H1 (cell line): ENCODE measurements at regions not wholly inside any gene's neighbourhood (a gene's known extent, or its start where the extent isn't known, plus 50 kb on each side); places are given as distances from the start of the nearest gene placed in this dataset.

Experiments used
- CTCF ChIA-PET: fragments of 300-600 bp; sonication (Branson Sonifier 250); formaldehyde crosslinking; loops from one replicate; lab custom pipeline; 2021; ENCODE audit not compliant: partially characterized antibody; lab: Charles Lee
- POLR2A ChIA-PET: fragments of 300-600 bp; sonication (Branson Sonifier 250); formaldehyde crosslinking; loops from one replicate; lab custom pipeline; 2021; ENCODE audit warnings: inconsistent platforms; ENCODE audit not compliant: partially characterized antibody; lab: Charles Lee
- DNase-seq, 2 experiments: peaks; one replicate each; pipeline versions ENCODE4 v3.0.0 to v3.0.0-alpha.2; 2010 to 2022; ENCODE audit warnings: low spot score in 2 of 2, low read depth in 1 of 2, mixed read lengths in 1 of 2
- FAIRE-seq: peaks from 2 replicates; lab custom pipeline; 2011; peaks lifted over from hg19 to GRCh38; lab: Jason Lieb, UNC
- H2AFZ ChIP-seq: 2 replicates; pipeline ENCODE4 v1.8.1; 2012; ENCODE audit warnings: low read length, inconsistent platforms
- H2AK5ac ChIP-seq: 2 replicates; pipeline ENCODE4 v1.6.1; 2013; ENCODE audit warnings: low read depth, low read length
- H2BK120ac ChIP-seq: replicated peaks from 2 replicates; pipeline ENCODE3; 2013; ENCODE audit warnings: low read depth, low read length, inconsistent platforms
- H2BK12ac ChIP-seq: 2 replicates; pipeline ENCODE4 v1.6.1; 2013; ENCODE audit warnings: low read depth, low read length
- H2BK15ac ChIP-seq: 2 replicates; pipeline ENCODE4 v1.6.1; 2013; ENCODE audit warnings: low read length
- H2BK20ac ChIP-seq: 2 replicates; pipeline ENCODE4 v1.6.1; 2013; ENCODE audit warnings: low read length
- H2BK5ac ChIP-seq: 2 replicates; pipeline ENCODE4 v1.6.1; 2013; ENCODE audit warnings: low read depth, low read length
- H3K14ac ChIP-seq: 2 replicates; pipeline ENCODE4 v1.6.1; 2013; ENCODE audit warnings: inconsistent platforms; ENCODE audit not compliant: insufficient read length
- H3K18ac ChIP-seq: 2 replicates; pipeline ENCODE4 v1.6.1; 2013; ENCODE audit warnings: low read length; ENCODE audit errors: extremely low read depth
- H3K23ac ChIP-seq: 2 replicates; pipeline ENCODE4 v1.6.1; 2013; ENCODE audit warnings: inconsistent platforms; ENCODE audit not compliant: insufficient read length
- H3K23me2 ChIP-seq: 2 replicates; pipeline ENCODE4 v1.6.1; 2013; ENCODE audit warnings: low read depth, low read length
- H3K27ac ChIP-seq: 2 replicates; pipeline ENCODE4 v1.6.1; 2011; ENCODE audit warnings: low read depth, low read length, inconsistent platforms
- H3K27me3 ChIP-seq, 4 experiments: replicated peaks in 1 of 4; 1 replicate in 1 of 4; 2 replicates in 3 of 4; pipeline versions ENCODE4 v1.6.1 to v1.8.1; 2011 to 2013; ENCODE audit warnings: low read length in 3 of 4, mild to moderate bottlenecking in 3 of 4, inconsistent platforms in 2 of 4, mixed read lengths in 2 of 4, moderate library complexity in 1 of 4; ENCODE audit not compliant: control insufficient read depth in 3 of 4, insufficient read depth in 3 of 4; ENCODE audit errors: extremely low read depth in 1 of 4
- H3K36me3 ChIP-seq, 4 experiments: 2 replicates each; pipeline versions ENCODE4 v1.6.1 to v1.8.1; 2011 to 2013; ENCODE audit warnings: mild to moderate bottlenecking in 4 of 4, low read length in 3 of 4, moderate library complexity in 2 of 4, control low read depth in 1 of 4, inconsistent platforms in 1 of 4; ENCODE audit not compliant: insufficient read depth in 4 of 4, control insufficient read depth in 2 of 4
- H3K4ac ChIP-seq: replicated peaks from 2 replicates; pipeline ENCODE3; 2013; ENCODE audit warnings: low read length, low read depth, mixed read lengths, inconsistent platforms; ENCODE audit not compliant: insufficient read length
- H3K4me1 ChIP-seq, 4 experiments: replicated peaks in 1 of 4; 1 replicate in 1 of 4; 2 replicates in 3 of 4; pipeline versions ENCODE4 v1.6.1 to v1.8.1; 2011 to 2013; ENCODE audit warnings: low read length in 3 of 4, inconsistent platforms in 2 of 4, mixed read lengths in 1 of 4; ENCODE audit not compliant: insufficient read depth in 4 of 4, control insufficient read depth in 3 of 4
- H3K4me2 ChIP-seq, 2 experiments: 2 replicates each; pipeline versions ENCODE4 v1.6.1 to v1.8.1; 2011 to 2013; ENCODE audit warnings: low read depth in 2 of 2, low read length in 2 of 2, control low read depth in 1 of 2, inconsistent platforms in 1 of 2, mild to moderate bottlenecking in 1 of 2; ENCODE audit not compliant: insufficient read depth in 1 of 2
- H3K4me3 ChIP-seq, 4 experiments: fragments of 200-600, 300-600 bp in 1 of 4; sonication (generic), shearing (Covaris generic), sonication (Bioruptor Twin) in 1 of 4; 2 replicates each; pipeline versions ENCODE4 v1.5.1 to v1.8.1; 2011 to 2016; ENCODE audit warnings: low read length in 4 of 4, low read depth in 3 of 4, control low read depth in 2 of 4, inconsistent platforms in 2 of 4, mild to moderate bottlenecking in 2 of 4, mixed read lengths in 1 of 4, moderate library complexity in 1 of 4; ENCODE audit not compliant: insufficient read depth in 2 of 4; ENCODE audit errors: extremely low read depth in 1 of 4
- H3K56ac ChIP-seq: replicated peaks from 2 replicates; pipeline ENCODE3; 2013; ENCODE audit warnings: low read depth, mild to moderate bottlenecking, mixed read lengths, low read length, inconsistent platforms; ENCODE audit not compliant: insufficient read length
- H3K79me1 ChIP-seq: 2 replicates; pipeline ENCODE4 v1.6.1; 2013; ENCODE audit warnings: low read depth, low read length, control low read depth
- H3K79me2 ChIP-seq, 2 experiments: 2 replicates each; pipeline versions ENCODE4 v1.6.1 to v1.8.1; 2012 to 2013; ENCODE audit warnings: low read length in 2 of 2, mild to moderate bottlenecking in 2 of 2, inconsistent platforms in 1 of 2; ENCODE audit not compliant: insufficient read depth in 2 of 2, control insufficient read depth in 1 of 2
- H3K9ac ChIP-seq, 4 experiments: replicated peaks in 1 of 4; 1 replicate in 1 of 4; 2 replicates in 3 of 4; pipeline versions ENCODE4 v1.6.1 to v1.8.1; 2011 to 2013; ENCODE audit warnings: low read depth in 3 of 4, low read length in 3 of 4, control low read depth in 2 of 4, mild to moderate bottlenecking in 2 of 4, moderate library complexity in 2 of 4, inconsistent platforms in 1 of 4; ENCODE audit errors: extremely low read depth in 1 of 4
- H3K9me3 ChIP-seq, 2 experiments: 2 replicates each; pipeline versions ENCODE4 v1.6.1 to v1.8.1; 2012 to 2013; ENCODE audit warnings: mild to moderate bottlenecking in 2 of 2, moderate library complexity in 2 of 2, control low read depth in 1 of 2, inconsistent platforms in 1 of 2, low read depth in 1 of 2, low read length in 1 of 2, mixed read lengths in 1 of 2; ENCODE audit not compliant: insufficient read depth in 2 of 2
- H4K20me1 ChIP-seq, 2 experiments: replicated peaks in 1 of 2; 2 replicates each; pipeline versions ENCODE3 to v1.8.1; 2011 to 2013; ENCODE audit warnings: inconsistent platforms in 2 of 2, low read length in 2 of 2, mild to moderate bottlenecking in 1 of 2; ENCODE audit not compliant: insufficient read depth in 2 of 2, control insufficient read depth in 1 of 2
- H4K5ac ChIP-seq: 2 replicates; pipeline ENCODE4 v1.6.1; 2013; ENCODE audit warnings: low read length, low read depth, mixed read lengths, inconsistent platforms; ENCODE audit not compliant: insufficient read length
- H4K8ac ChIP-seq: 2 replicates; pipeline ENCODE4 v1.8.0; 2013; ENCODE audit warnings: mild to moderate bottlenecking, moderate library complexity, low read length, inconsistent platforms; ENCODE audit not compliant: insufficient read depth; ENCODE audit errors: extremely low read depth
- H4K91ac ChIP-seq: replicated peaks from 2 replicates; pipeline ENCODE3; 2013; ENCODE audit warnings: low read length, mixed read lengths, inconsistent platforms; ENCODE audit not compliant: insufficient read length
- BRCA1 ChIP-seq: IDR thresholded peaks from 2 replicates; pipeline ENCODE4 v1.6.1; 2012; ENCODE audit warnings: low read depth, low read length, improper control_type of control experiment
- CHD2 ChIP-seq: IDR thresholded peaks from 2 replicates; pipeline ENCODE4 v1.6.1; 2012; ENCODE audit warnings: low read length, improper control_type of control experiment
- HDAC2 ChIP-seq, 2 experiments: fragments of 300-600 bp in 1 of 2; sonication (generic) in 1 of 2; IDR thresholded peaks; 2 replicates each; pipeline ENCODE4 v1.6.1; 2011 to 2012; ENCODE audit warnings: low read depth in 2 of 2, low read length in 2 of 2, mild to moderate bottlenecking in 2 of 2, moderate library complexity in 2 of 2, borderline replicate concordance in 1 of 2, inconsistent platforms in 1 of 2
- JUND ChIP-seq: IDR thresholded peaks from 2 replicates; pipeline ENCODE4 v1.6.1; 2011; ENCODE audit warnings: mild to moderate bottlenecking, improper control_type of control experiment, low read length
- KDM4A ChIP-seq: IDR thresholded peaks from one replicate; pipeline ENCODE4 v1.7.1; 2012; ENCODE audit warnings: low read depth, mild to moderate bottlenecking, moderate library complexity, low read length, inconsistent platforms; ENCODE audit not compliant: severe bottlenecking
- NRF1 ChIP-seq: IDR thresholded peaks from 2 replicates; pipeline ENCODE4 v1.6.1; 2011; ENCODE audit warnings: mild to moderate bottlenecking, low read depth, low read length, improper control_type of control experiment
- PHF8 ChIP-seq: fragments of 200-600 bp; sonication (generic); conservative IDR thresholded peaks from 2 replicates; pipeline ENCODE4 v1.7.1; 2012; ENCODE audit warnings: low read depth, mild to moderate bottlenecking, inconsistent platforms, low read length, moderate library complexity
- SAP30 ChIP-seq: fragments of 300-600 bp; sonication (generic); IDR thresholded peaks from 2 replicates; pipeline ENCODE4 v1.7.1; 2012; ENCODE audit warnings: low read length, moderate library complexity, mild to moderate bottlenecking, inconsistent platforms; ENCODE audit not compliant: insufficient read depth, insufficient replicate concordance
- SIN3A ChIP-seq, 2 experiments: IDR thresholded peaks in 1 of 2; conservative IDR thresholded peaks in 1 of 2; 2 replicates each; pipeline ENCODE4 v1.6.1; 2011 to 2012; ENCODE audit warnings: low read length in 2 of 2, improper control_type of control experiment in 1 of 2, low read depth in 1 of 2, mild to moderate bottlenecking in 1 of 2
- TEAD4 ChIP-seq: IDR thresholded peaks from 2 replicates; pipeline ENCODE4 v1.6.1; 2012; ENCODE audit warnings: low read depth, low read length, inconsistent platforms, mixed read lengths
- WGBS, 2 experiments: shearing (Covaris generic) in 1 of 2; methylation state at CpG; one replicate each; pipeline versions ENCODE4 v1.1.6 to v1.1.7; 2013 to 2015; ENCODE audit warnings: low lambda C conversion rate in 2 of 2, mixed read lengths in 2 of 2, inconsistent platforms in 1 of 2, low coverage in 1 of 2, missing lambda C conversion rate in 1 of 2; ENCODE audit not compliant: insufficient replicate concordance in 2 of 2, insufficient coverage in 1 of 2, insufficient read length in 1 of 2; ENCODE audit errors: extremely low coverage in 1 of 2, missing lambda C conversion rate in 1 of 2; 5-methylcytosine and 5-hydroxymethylcytosine counted together
- TF ChIP-seq, protein P1 (sequence below): IDR thresholded peaks from 2 replicates; pipeline ENCODE4 v1.6.1; 2011; ENCODE audit warnings: low read length, improper control_type of control experiment

DNA sequence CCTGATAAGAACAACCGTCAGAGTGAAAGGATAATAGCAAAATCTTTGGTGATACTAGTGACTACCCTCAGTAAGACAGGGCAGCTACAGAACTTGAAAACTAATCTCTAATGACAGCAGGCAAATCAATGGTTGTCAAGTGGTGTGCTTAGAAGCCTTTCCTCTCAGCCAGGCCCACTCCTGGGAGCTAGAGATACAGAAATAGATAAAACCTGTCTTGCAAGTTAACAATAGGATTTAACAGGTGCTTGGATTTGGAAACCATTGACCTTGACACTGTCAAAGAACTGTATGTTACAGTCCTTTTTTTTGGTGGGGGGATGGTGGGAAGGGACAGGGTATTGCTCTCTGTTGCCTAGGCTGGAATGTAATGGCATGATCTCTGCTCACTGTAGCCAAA lies 118.6 kb downstream of the BASP1 start:
- H3K9me3 ChIP-seq = peaks cover 4 to 7% of the 10 kb centered on the region in 2 experiments; a peak in 1 of 4 replicates
- 78% methylated on average over 1 of the region's 1 CpG; no CpG with 5 or more reads in 1 of the 2 experiments for WGBS, 2 experiments
- no peak overlapping the region for H3K18ac ChIP-seq
- DNase-seq (no peak), FAIRE-seq (no peak)
- H3K4ac ChIP-seq = no peak overlapping the region
- no peak overlapping the region for H2BK120ac ChIP-seq
- no peaks in the 10 kb centered on the region for H3K79me1 ChIP-seq
- H2AFZ ChIP-seq = no peak overlapping the region
- H3K27ac ChIP-seq = no peak overlapping the region
- CTCF ChIA-PET = no interaction called here
- TF ChIP-seq CHD2 (no peak), NRF1 (no peak), SAP30 (no peak), JUND (no peak), SIN3A (conservative IDR thresholded peaks at IDR 0.05 in 1 of 2, IDR thresholded peaks at IDR 0.05 in 1 of 2; ENCODE audit: low read depth in 1 of 2, low read length in 2 of 2) (no peak), BRCA1 (no peak), KDM4A (no peak), HDAC2 (IDR thresholded peaks at IDR 0.05; ENCODE audit: borderline replicate concordance in 1 of 2, low read depth in 2 of 2, low read length in 2 of 2) (no peak), TEAD4 (no peak), PHF8 (no peak)
- TF ChIP-seq, protein P1, sequence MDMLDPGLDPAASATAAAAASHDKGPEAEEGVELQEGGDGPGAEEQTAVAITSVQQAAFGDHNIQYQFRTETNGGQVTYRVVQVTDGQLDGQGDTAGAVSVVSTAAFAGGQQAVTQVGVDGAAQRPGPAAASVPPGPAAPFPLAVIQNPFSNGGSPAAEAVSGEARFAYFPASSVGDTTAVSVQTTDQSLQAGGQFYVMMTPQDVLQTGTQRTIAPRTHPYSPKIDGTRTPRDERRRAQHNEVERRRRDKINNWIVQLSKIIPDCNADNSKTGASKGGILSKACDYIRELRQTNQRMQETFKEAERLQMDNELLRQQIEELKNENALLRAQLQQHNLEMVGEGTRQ = no peak
- no peak overlapping the region for H2BK12ac ChIP-seq
- no peak overlapping the region for H2BK20ac ChIP-seq
- no peak overlapping the region for H3K23ac ChIP-seq
- no peaks in the 10 kb centered on the region for H3K79me2 ChIP-seq
- no peak overlapping the region for H3K56ac ChIP-seq
- no peak overlapping the region for H3K9ac ChIP-seq
- H2BK5ac ChIP-seq = no peak overlapping the region
- no peak overlapping the region for H3K4me3 ChIP-seq
- no peak overlapping the region for H3K4me2 ChIP-seq
- H4K91ac ChIP-seq = no peak overlapping the region
- no peak overlapping the region for H2AK5ac ChIP-seq
- no peaks in the 10 kb centered on the region for H3K36me3 ChIP-seq
- H4K20me1 ChIP-seq = no peaks in the 10 kb centered on the region
- no peaks in the 10 kb centered on the region for H3K4me1 ChIP-seq
- POLR2A ChIA-PET = no interaction called here
- no peak overlapping the region for H4K5ac ChIP-seq
- H4K8ac ChIP-seq = no peak overlapping the region
- H3K27me3 ChIP-seq = no peaks in the 10 kb centered on the region
- H3K14ac ChIP-seq = no peak overlapping the region
- no peaks in the 10 kb centered on the region; the same call in 1 of the 2 replicates for H3K23me2 ChIP-seq
- H2BK15ac ChIP-seq = no peak overlapping the region
